Upper lobe of left lung (tissue), 6 donors: ENCODE measurements at regions not wholly inside any gene's neighbourhood (a gene's known extent, or its start where the extent isn't known, plus 50 kb on each side); places are given as distances from the start of the nearest gene placed in this dataset.
A peak's percentile ranks its signal among the peaks of the same experiment; 100 is the strongest.

ENCODE experiments used
- ATAC-seq, 2 donors: fragments of 200-7000 bp; cut with Tn5 transposase; one replicate each; pipeline ENCODE4 v1.9.1; 2022; ENCODE audit warnings: mild to moderate bottlenecking in 2 of 2, moderate library complexity in 2 of 2; ENCODE audit not compliant: low FRiP score in 2 of 2
- DNase-seq, 2 donors: peaks; one replicate each; pipeline ENCODE4 v3.0.0-alpha.2; 2019 to 2020
- H3K27ac ChIP-seq, 4 donors: fragments of 200-600 bp; sonication (generic); one replicate each; pipeline ENCODE4 v1.5.1; 2016 to 2019
- H3K27me3 ChIP-seq, 4 donors: fragments of 200-600 bp; sonication (generic); one replicate each; pipeline ENCODE4 v1.5.1; 2017 to 2019
- H3K36me3 ChIP-seq, 4 donors: fragments of 200-600 bp; sonication (generic); one replicate each; pipeline ENCODE4 v1.5.1; 2016 to 2019
- H3K4me1 ChIP-seq, 4 donors: fragments of 200-600 bp; sonication (generic); one replicate each; pipeline ENCODE4 v1.5.1; 2018 to 2019
- H3K4me3 ChIP-seq, 4 donors: fragments of 200-600 bp; sonication (generic); one replicate each; pipeline ENCODE4 v1.5.1; 2017 to 2019; ENCODE audit warnings: mild to moderate bottlenecking in 2 of 4, moderate library complexity in 1 of 4
- H3K9me3 ChIP-seq, 4 donors: fragments of 200-600 bp; sonication (generic); one replicate each; pipeline ENCODE4 v1.5.1; 2018 to 2019
- CTCF ChIP-seq, 6 experiments: fragments of 450-650 bp in 4 of 6; fragments of 200-600 bp in 2 of 6; sonication (generic) in 2 of 6; IDR thresholded peaks; one replicate each; pipeline ENCODE4 v1.5.1; 2016 to 2019; ENCODE audit warnings: antibody characterized with exemption in 6 of 6
- EP300 ChIP-seq, 4 donors: sonication (generic); formaldehyde crosslinking; IDR thresholded peaks; one replicate each; pipeline ENCODE4 v1.5.1; 2017; ENCODE audit warnings: antibody characterized with exemption in 4 of 4, control low read depth in 2 of 4
- POLR2A ChIP-seq, 4 donors: fragments of 450-650 bp; IDR thresholded peaks; one replicate each; pipeline ENCODE4 v1.5.1; 2016 to 2017; ENCODE audit warnings: antibody characterized with exemption in 4 of 4, mild to moderate bottlenecking in 2 of 4
- POLR2AphosphoS5 ChIP-seq, 2 donors: sonication (generic); formaldehyde crosslinking; IDR thresholded peaks; one replicate each; pipeline ENCODE4 v1.5.1; 2017; ENCODE audit warnings: antibody characterized with exemption in 2 of 2
- WGBS, 2 donors: methylation state at CpG; one replicate each; pipeline ENCODE4 v1.1.5; 2017 to 2018; 5-methylcytosine and 5-hydroxymethylcytosine counted together
- donor health status: DM: no; HTN: no; CAD: no; lungs with moderate emphysema.
- donor health status: DM: no; HTN: yes; CAD: no; lungs with severe emphysema.

GRCh38 chr18:30208546-30208945, 834.0 kb downstream of the DSC3 start:
- Histone ChIP-seq H3K27ac (no peak overlapping the region), H3K4me3 (no peak overlapping the region), H3K9me3 (no peaks in the 10 kb centered on the region), H3K27me3 (no peaks in the 10 kb centered on the region), H3K36me3 (no peaks in the 10 kb centered on the region), H3K4me1 (no peaks in the 10 kb centered on the region)
- no peak for ATAC-seq
- no peak for DNase-seq
- TF ChIP-seq CTCF (IDR thresholded peaks at IDR 0.05) (no peak), POLR2AphosphoS5 (IDR thresholded peaks at IDR 0.05) (no peak), POLR2A (IDR thresholded peaks at IDR 0.05) (no peak), EP300 (IDR thresholded peaks at IDR 0.05) (no peak)
- WGBS, 2 donors = 75% methylated on average over 1 of the region's 1 CpG; no CpG with 5 or more reads in 1 of the 2 donors

DNA sequence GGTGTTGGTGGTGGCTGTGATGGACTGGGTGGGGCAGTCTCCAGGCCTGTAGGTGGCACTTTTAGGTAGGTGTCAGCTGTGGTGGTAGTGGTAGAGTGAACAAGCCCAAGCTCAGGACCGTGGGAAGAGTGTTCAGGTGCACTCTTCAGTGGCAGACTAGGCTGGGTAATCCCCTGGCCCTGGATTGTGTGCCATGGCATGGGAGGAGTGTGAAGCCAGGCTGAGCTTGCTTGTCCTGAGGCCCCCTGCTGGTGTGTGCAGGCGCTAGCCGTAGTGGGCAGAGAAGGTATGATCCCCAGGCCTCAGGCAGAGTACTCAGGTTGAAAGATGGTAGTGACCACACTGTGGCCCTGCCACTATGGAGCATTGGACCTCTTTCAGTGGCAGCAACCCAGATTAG, 850.3 kb downstream of the DSC3 start:
- 59 to 68% methylated on average over 2 to 3 of the region's 3 CpGs for WGBS, 2 donors
- no peak overlapping the region for H3K4me3 ChIP-seq
- H3K36me3 ChIP-seq = no peaks in the 10 kb centered on the region
- H3K9me3 ChIP-seq = peaks cover 0 to 22% (median 7%) of the 10 kb centered on the region in 4 donors
- DNase-seq (peak in 1 of 2 donors; percentile 7), ATAC-seq (peak in 1 of 2 donors; percentile 63)
- no peak overlapping the region for H3K27ac ChIP-seq
- no peaks in the 10 kb centered on the region for H3K27me3 ChIP-seq
- TF ChIP-seq CTCF (IDR thresholded peaks at IDR 0.05) (no peak), POLR2AphosphoS5 (IDR thresholded peaks at IDR 0.05) (no peak), EP300 (IDR thresholded peaks at IDR 0.05) (no peak), POLR2A (IDR thresholded peaks at IDR 0.05) (no peak)
- no peaks in the 10 kb centered on the region for H3K4me1 ChIP-seq

DNA sequence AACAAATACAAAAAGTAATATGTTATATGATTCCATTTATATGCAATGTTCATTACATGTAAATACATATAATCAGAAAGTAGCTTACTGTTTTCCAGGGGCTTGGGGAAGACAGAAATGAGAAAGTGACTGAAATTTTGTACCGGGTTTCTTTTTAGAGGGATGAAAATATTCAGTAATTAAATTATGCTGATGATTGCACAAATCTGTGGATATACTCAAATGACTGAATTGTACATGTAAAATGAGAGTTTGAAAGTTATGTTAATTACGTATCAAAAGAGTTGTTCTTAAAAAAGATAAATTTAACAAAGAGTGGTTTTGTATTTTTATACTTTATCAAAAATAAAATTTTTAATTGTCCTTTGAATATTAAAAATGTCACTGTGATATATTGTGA, 856.3 kb downstream of the DSC3 start:
- H3K27me3 ChIP-seq = no peaks in the 10 kb centered on the region
- H3K36me3 ChIP-seq = no peaks in the 10 kb centered on the region
- no peak for ATAC-seq
- peaks cover 0 to 7% (median 0%) of the 10 kb centered on the region in 4 donors for H3K9me3 ChIP-seq
- 91 to 95% methylated on average over 2 of the region's 2 CpGs for WGBS, 2 donors
- TF ChIP-seq POLR2AphosphoS5 (IDR thresholded peaks at IDR 0.05) (no peak), CTCF (IDR thresholded peaks at IDR 0.05) (no peak), EP300 (IDR thresholded peaks at IDR 0.05) (no peak), POLR2A (IDR thresholded peaks at IDR 0.05) (no peak)
- no peak for DNase-seq
- H3K4me3 ChIP-seq = no peak overlapping the region
- H3K4me1 ChIP-seq = no peaks in the 10 kb centered on the region
- H3K27ac ChIP-seq = no peak overlapping the region

DNA sequence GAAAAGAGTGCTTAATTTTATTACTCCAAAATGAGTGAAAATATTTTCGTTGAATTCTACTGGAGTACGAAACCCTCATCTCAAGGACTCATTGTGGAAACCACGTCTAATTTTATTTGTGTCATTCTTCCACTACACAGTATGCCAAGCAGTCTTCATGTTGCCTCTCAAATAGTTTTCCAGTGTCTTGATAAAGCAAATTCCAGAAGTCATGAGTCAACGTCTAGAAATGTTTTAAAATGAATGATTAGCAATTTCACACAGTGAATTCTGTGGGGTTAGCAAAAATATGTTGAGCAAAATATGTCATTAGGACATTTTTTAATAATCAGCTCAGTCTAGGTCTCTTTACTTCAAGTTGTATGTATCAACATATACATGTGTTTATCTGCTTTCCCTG, 865.5 kb downstream of the DSC3 start:
- Histone ChIP-seq H3K27ac (no peak overlapping the region), H3K36me3 (no peaks in the 10 kb centered on the region), H3K27me3 (no peaks in the 10 kb centered on the region), H3K4me3 (no peak overlapping the region), H3K9me3 (peaks cover 0 to 11% (median 0%) of the 10 kb centered on the region in 4 donors), H3K4me1 (no peaks in the 10 kb centered on the region)
- no peak for TF ChIP-seq EP300 (IDR thresholded peaks at IDR 0.05)
- TF ChIP-seq POLR2A (IDR thresholded peaks at IDR 0.05) = no peak
- no peak for TF ChIP-seq POLR2AphosphoS5 (IDR thresholded peaks at IDR 0.05)
- TF ChIP-seq CTCF (IDR thresholded peaks at IDR 0.05) = no peak
- ATAC-seq (no peak), DNase-seq (no peak)
- 70 to 75% methylated on average over 4 of the region's 4 CpGs for WGBS, 2 donors

DNA sequence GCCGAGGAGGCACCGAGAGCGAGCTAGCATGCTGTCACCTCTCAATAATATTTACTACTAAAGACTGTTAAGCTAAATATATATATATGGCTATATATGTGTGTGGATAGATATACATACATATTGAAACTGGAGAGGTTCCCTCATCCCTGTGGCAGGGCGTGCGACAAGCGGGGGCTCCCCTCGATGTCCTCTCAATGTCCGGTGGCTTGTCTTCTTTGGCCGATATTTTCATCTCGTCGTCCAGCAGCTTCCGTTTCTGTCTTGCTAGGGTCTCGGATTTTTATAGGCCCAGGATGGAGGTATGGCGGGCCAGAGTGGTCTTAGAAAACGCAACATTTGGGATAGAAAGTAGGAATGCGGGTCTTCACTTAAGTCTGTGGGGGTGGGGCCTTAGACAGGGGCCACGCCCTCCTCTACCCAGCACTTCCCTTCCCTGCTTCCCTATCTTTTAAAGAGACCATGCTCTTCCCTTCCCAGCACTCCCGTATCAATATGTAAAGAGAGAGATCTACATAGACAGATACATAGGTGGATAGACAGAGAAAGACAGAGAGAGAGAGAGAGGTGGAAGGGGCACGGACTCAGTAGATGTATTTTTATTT, 866.8 kb downstream of the DSC3 start:
- no peaks in the 10 kb centered on the region for H3K27me3 ChIP-seq
- peaks cover 0 to 11% (median 0%) of the 10 kb centered on the region in 4 donors for H3K9me3 ChIP-seq
- no peak overlapping the region for H3K27ac ChIP-seq
- no peak for TF ChIP-seq EP300 (IDR thresholded peaks at IDR 0.05)
- TF ChIP-seq POLR2AphosphoS5 (IDR thresholded peaks at IDR 0.05) = no peak
- TF ChIP-seq POLR2A (IDR thresholded peaks at IDR 0.05) = no peak
- no peak for TF ChIP-seq CTCF (IDR thresholded peaks at IDR 0.05)
- no peak for ATAC-seq
- 93 to 95% methylated on average over 19 of the region's 19 CpGs for WGBS, 2 donors
- H3K4me3 ChIP-seq = no peak overlapping the region
- no peaks in the 10 kb centered on the region for H3K36me3 ChIP-seq
- no peak for DNase-seq
- no peaks in the 10 kb centered on the region for H3K4me1 ChIP-seq
